ENCODE measurements at regions not wholly inside any gene's neighbourhood (a gene's known extent, or its start where the extent isn't known, plus 50 kb on each side); places are given as distances from the start of the nearest gene placed in this dataset.

GRCh38 chr11:15663777-15664218, 549.1 kb downstream of the INSC start:
- H3K4me3 ChIP-seq (ENCODE audit: low read length): no peak overlapping the region
- no peak for TF ChIP-seq CTCF (IDR thresholded peaks at IDR 0.05; ENCODE audit: insufficient read depth, low read depth, low read length, missing control alignments)
- no peak for DNase-seq (ENCODE audit: low read depth)

GRCh38 chr11:15665368-15665871, 550.7 kb downstream of the INSC start:
- no peak for DNase-seq (ENCODE audit: low read depth)
- TF ChIP-seq CTCF (IDR thresholded peaks at IDR 0.05; ENCODE audit: insufficient read depth, low read depth, low read length, missing control alignments): no peak
- no peak overlapping the region for H3K4me3 ChIP-seq (ENCODE audit: low read length)

GRCh38 chr11:15667127-15667725, 552.5 kb downstream of the INSC start:
- no peak for TF ChIP-seq CTCF (IDR thresholded peaks at IDR 0.05; ENCODE audit: insufficient read depth, low read depth, low read length, missing control alignments)
- H3K4me3 ChIP-seq (ENCODE audit: low read length): no peak overlapping the region
- no peak for DNase-seq (ENCODE audit: low read depth)

- DNase-seq (ENCODE audit: low read depth): no peak
- no peak overlapping the region for H3K4me3 ChIP-seq (ENCODE audit: low read length)
- TF ChIP-seq CTCF (IDR thresholded peaks at IDR 0.05; ENCODE audit: insufficient read depth, low read depth, low read length, missing control alignments): no peak
Observed at GRCh38 chr11:15668718-15669117, 554.0 kb downstream of the INSC start.

GRCh38 chr11:15670520-15671070, 555.9 kb downstream of the INSC start:
- no peak for DNase-seq (ENCODE audit: low read depth)
- no peak overlapping the region for H3K4me3 ChIP-seq (ENCODE audit: low read length)
- TF ChIP-seq CTCF (IDR thresholded peaks at IDR 0.05; ENCODE audit: insufficient read depth, low read depth, low read length, missing control alignments): no peak

GRCh38 chr11:15671216-15671615, 556.5 kb downstream of the INSC start:
- no peak for DNase-seq (ENCODE audit: low read depth)
- TF ChIP-seq CTCF (IDR thresholded peaks at IDR 0.05; ENCODE audit: insufficient read depth, low read depth, low read length, missing control alignments): no peak
- no peak overlapping the region for H3K4me3 ChIP-seq (ENCODE audit: low read length)

GRCh38 chr11:15672825-15673224, 558.1 kb downstream of the INSC start:
- no peak for DNase-seq (ENCODE audit: low read depth)
- no peak for TF ChIP-seq CTCF (IDR thresholded peaks at IDR 0.05; ENCODE audit: insufficient read depth, low read depth, low read length, missing control alignments)
- H3K4me3 ChIP-seq (ENCODE audit: low read length): no peak overlapping the region

Measured in epithelial cell of esophagus (primary cell).